ENCODE measurements at regions not wholly inside any gene's neighbourhood (a gene's known extent, or its start where the extent isn't known, plus 50 kb on each side); places are given as distances from the start of the nearest gene placed in this dataset.

DNA sequence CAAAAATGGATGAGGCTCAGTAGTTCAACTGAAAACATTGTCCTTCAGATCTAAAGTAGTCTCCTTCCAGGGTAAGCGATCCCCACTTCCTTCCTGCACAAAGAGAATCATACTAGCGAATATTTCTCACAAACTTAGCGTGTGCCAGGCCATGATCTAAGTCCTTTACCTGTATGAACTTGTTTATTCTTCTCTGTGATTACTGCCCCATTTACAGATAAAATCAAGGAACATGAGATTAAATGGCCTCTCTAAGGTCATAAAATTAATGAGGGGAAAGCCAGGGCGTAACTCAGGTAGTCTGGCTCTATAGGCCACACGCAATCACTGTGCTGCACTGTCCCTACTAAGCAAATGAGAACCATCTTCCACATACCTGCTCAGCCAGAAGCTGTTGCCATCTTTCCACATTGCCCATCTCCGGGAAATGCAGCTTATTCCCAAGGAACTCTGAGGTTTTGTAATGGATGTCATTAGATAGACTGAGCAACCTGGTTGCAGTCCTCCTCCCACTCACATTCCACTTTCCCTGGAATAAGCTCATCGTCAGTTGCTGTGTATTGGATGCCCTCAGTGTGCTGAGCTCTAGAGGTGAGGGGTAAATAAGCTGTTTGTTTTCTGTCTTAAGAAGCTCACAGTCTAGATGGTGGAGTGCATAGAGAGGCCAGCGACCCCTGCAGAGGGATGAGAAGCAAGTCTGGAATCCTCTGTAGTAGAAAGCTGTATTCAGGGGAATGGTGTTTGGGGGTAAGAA lies 146.3 kb downstream of the SNX19 start:
- H3K4ac ChIP-seq (ENCODE audit: low read depth, low read length) = no peak overlapping the region

More for the DNA sequence above, 146.3 kb downstream of the SNX19 start:
- no peak overlapping the region for H2BK20ac ChIP-seq (ENCODE audit: low read depth, low read length, poor library complexity, severe bottlenecking)
- H3K79me2 ChIP-seq (ENCODE audit: insufficient read depth, low read length) = no peaks in the 10 kb centered on the region
- no peak overlapping the region for H3K9ac ChIP-seq (ENCODE audit: extremely low read depth, insufficient read length, low read length)
- no peak overlapping the region for H3K4me2 ChIP-seq (ENCODE audit: insufficient read depth, insufficient read length, low read length)
- Mint-ChIP-seq H3K27me3 (ENCODE audit: low read depth) (no peaks in the 10 kb centered on the region; the same call in 1 of the 2 replicates), H3K27ac (no peak overlapping the region), H3K4me1 (peaks cover 12% of the 10 kb centered on the region in 2 experiments), H3K4me3 (no peak overlapping the region), H3K9me3 (peaks cover 0 to 4% of the 10 kb centered on the region in 2 experiments; a peak in 2 of 5 replicates), H3K36me3 (ENCODE audit: insufficient read depth in 1 of 3, low read depth in 3 of 3) (peaks cover 0 to 6% (median 0%) of the 10 kb centered on the region in 3 experiments; a peak in 3 of 7 replicates)
- H4K20me1 ChIP-seq (ENCODE audit: control insufficient read depth, insufficient read depth, insufficient read length) = no peaks in the 10 kb centered on the region
- TF ChIP-seq, protein P1, sequence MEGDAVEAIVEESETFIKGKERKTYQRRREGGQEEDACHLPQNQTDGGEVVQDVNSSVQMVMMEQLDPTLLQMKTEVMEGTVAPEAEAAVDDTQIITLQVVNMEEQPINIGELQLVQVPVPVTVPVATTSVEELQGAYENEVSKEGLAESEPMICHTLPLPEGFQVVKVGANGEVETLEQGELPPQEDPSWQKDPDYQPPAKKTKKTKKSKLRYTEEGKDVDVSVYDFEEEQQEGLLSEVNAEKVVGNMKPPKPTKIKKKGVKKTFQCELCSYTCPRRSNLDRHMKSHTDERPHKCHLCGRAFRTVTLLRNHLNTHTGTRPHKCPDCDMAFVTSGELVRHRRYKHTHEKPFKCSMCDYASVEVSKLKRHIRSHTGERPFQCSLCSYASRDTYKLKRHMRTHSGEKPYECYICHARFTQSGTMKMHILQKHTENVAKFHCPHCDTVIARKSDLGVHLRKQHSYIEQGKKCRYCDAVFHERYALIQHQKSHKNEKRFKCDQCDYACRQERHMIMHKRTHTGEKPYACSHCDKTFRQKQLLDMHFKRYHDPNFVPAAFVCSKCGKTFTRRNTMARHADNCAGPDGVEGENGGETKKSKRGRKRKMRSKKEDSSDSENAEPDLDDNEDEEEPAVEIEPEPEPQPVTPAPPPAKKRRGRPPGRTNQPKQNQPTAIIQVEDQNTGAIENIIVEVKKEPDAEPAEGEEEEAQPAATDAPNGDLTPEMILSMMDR (conservative IDR thresholded peaks at IDR 0.05) = no peak
- DNase-seq = no peak
- H4K8ac ChIP-seq (replicated peaks; ENCODE audit: insufficient read length, low read depth, low read length) = no peak overlapping the region
- H3K18ac ChIP-seq (ENCODE audit: insufficient read length, low read depth, low read length) = no peak overlapping the region
- H2BK15ac ChIP-seq (ENCODE audit: low read depth, low read length) = no peak overlapping the region
- no peaks in the 10 kb centered on the region for H3K79me1 ChIP-seq (ENCODE audit: insufficient read depth, low read depth, low read length, poor library complexity, severe bottlenecking)
- no peak overlapping the region for H2BK12ac ChIP-seq (ENCODE audit: insufficient read length, low read depth, low read length)
- no peak overlapping the region for H3K23ac ChIP-seq (ENCODE audit: insufficient read length, low read depth, low read length)
- H4K91ac ChIP-seq (ENCODE audit: insufficient read length, low read depth, low read length) = no peak overlapping the region
- no peak overlapping the region for H3T11ph ChIP-seq (ENCODE audit: low read length)
- no peak overlapping the region for H3K27ac ChIP-seq (ENCODE audit: insufficient read length, low read depth, low read length)
- no peak overlapping the region for H3K56ac ChIP-seq (ENCODE audit: insufficient read length, low read depth, low read length)
- WGBS (ENCODE audit: extremely low coverage, insufficient read length, low lambda C conversion rate) = no CpG with 5 or more reads among the region's 8 CpGs
- H4K5ac ChIP-seq (ENCODE audit: insufficient read length, low read depth, low read length) = no peak overlapping the region
- no peaks in the 10 kb centered on the region; the same call in 1 of the 2 replicates for H3K27me3 ChIP-seq (ENCODE audit: insufficient read depth, low read length)
- H2BK120ac ChIP-seq (ENCODE audit: low read depth, low read length, poor library complexity, severe bottlenecking) = no peak overlapping the region
- no peak overlapping the region for H3K14ac ChIP-seq (ENCODE audit: insufficient read depth, low read length)
- no peaks in the 10 kb centered on the region for H3K23me2 ChIP-seq (ENCODE audit: insufficient read length, low read depth, low read length, poor library complexity, severe bottlenecking)
- H3K4me1 ChIP-seq (ENCODE audit: insufficient read depth, low read length) = no peaks in the 10 kb centered on the region
- no peaks in the 10 kb centered on the region for H3K9me3 ChIP-seq (ENCODE audit: control insufficient read depth, low read depth, low read length)
- no peak overlapping the region for H2AFZ ChIP-seq (ENCODE audit: low read length)
- no peak overlapping the region for H2AK5ac ChIP-seq (ENCODE audit: insufficient read length, low read length)
- no peak overlapping the region for H2BK5ac ChIP-seq (ENCODE audit: insufficient read length, low read length)

All from H9 (cell line).